ENCODE measurements at regions not wholly inside any gene's neighbourhood (a gene's known extent, or its start where the extent isn't known, plus 50 kb on each side); places are given as distances from the start of the nearest gene placed in this dataset.
"Not testable (repeated sequence)": the region's sequence is repeated elsewhere in the genome, so short reads cannot be mapped to it uniquely, and the experiment has no call there.

DNA sequence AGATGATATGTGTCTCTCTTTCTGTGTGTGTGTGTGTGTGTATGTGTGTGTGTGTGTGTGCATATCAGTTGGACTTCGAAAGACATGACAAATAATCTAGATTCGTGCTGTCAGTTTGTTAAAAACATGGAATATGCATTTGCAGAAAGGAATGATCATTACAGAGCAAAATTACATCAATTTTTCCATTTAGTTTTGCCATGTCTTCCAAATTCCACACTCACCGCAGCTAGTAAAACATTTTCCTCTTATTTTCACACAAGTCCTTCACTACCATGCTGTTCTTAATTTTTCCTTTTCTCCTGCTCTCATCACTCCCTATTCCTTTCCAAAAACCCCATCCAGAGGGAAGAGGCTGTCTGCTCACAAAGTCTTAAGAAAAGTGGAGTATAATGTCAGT, 1191.4 kb upstream of the SLC39A10 start:
- no peak for DNase-seq (ENCODE audit: low spot score)
- TF ChIP-seq, protein P1, sequence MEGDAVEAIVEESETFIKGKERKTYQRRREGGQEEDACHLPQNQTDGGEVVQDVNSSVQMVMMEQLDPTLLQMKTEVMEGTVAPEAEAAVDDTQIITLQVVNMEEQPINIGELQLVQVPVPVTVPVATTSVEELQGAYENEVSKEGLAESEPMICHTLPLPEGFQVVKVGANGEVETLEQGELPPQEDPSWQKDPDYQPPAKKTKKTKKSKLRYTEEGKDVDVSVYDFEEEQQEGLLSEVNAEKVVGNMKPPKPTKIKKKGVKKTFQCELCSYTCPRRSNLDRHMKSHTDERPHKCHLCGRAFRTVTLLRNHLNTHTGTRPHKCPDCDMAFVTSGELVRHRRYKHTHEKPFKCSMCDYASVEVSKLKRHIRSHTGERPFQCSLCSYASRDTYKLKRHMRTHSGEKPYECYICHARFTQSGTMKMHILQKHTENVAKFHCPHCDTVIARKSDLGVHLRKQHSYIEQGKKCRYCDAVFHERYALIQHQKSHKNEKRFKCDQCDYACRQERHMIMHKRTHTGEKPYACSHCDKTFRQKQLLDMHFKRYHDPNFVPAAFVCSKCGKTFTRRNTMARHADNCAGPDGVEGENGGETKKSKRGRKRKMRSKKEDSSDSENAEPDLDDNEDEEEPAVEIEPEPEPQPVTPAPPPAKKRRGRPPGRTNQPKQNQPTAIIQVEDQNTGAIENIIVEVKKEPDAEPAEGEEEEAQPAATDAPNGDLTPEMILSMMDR (IDR thresholded peaks at IDR 0.05; ENCODE audit: extremely low read depth, missing control alignments): no peak

DNA sequence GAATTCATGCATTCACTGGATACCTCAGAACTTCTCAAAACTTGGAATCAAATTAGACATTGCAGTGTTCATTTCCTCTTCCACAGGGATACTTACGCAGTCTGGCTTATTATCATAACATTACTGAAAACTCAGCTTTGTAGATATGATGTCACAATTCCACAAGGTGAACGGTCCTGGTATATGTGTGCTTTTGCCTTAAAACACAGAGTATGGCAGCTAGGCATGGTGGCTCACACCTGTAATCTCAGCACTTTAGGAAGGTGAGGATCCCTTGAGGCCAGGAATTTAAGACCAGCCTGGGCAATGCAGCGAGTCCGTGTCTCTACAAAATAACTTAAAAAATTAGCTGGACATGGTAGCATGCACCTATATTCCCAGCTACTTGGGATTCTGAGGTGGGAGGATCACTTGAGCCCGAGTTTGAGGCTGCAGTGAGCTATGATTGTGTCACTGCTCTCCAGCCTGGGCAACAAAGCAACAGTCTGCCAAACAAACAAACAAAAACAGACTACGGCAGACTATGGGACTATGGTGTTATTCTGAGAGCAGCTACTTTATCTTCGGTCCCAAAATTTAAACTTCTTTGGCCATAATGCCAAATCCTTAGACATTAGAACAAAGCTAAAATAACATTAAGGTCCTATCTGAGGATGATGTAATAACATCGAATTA, 1191.9 kb upstream of the SLC39A10 start:
- TF ChIP-seq, protein P1 (IDR thresholded peaks at IDR 0.05; ENCODE audit: extremely low read depth, missing control alignments): no peak
- DNase-seq (ENCODE audit: low spot score): no peak

DNA sequence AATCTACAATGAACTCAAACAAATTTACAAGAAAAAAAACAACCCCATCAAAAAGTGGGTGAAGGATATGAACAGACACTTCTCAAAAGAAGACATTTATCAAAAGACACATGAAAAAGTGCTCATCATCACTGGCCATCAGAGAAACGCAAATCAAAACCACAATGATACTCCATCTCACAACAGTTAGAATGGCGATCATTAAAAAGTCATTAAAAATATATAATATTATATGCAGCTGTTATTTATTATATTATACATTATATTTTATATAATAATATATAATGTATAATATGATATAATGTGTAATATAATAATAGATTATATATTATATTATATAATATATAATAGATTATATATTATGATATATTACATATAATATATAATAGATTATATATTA, 1194.1 kb upstream of the SLC39A10 start:
- not testable (repeated sequence) for DNase-seq (ENCODE audit: low spot score)

DNA sequence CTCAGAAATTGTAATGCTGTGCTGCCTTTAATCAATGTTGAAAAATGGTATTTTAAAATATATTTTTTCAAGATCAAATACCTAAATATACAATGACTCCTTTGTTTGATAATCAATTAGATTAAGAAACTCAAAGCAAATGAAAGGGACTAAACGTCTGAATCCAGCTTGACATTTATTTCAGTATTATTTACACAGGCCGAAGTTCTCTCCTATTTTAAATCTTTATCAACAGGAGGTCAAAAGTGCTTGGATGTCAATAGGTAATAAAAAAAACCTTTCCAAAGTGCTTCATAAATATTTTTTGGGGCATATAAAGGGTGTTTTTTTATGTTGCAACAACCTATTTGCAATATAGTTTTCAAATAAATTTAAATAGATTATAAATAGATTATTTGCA, 1201.7 kb upstream of the SLC39A10 start:
- no peak for DNase-seq (ENCODE audit: low spot score)
- TF ChIP-seq, protein P1 (IDR thresholded peaks at IDR 0.05; ENCODE audit: extremely low read depth, missing control alignments): no peak

DNA sequence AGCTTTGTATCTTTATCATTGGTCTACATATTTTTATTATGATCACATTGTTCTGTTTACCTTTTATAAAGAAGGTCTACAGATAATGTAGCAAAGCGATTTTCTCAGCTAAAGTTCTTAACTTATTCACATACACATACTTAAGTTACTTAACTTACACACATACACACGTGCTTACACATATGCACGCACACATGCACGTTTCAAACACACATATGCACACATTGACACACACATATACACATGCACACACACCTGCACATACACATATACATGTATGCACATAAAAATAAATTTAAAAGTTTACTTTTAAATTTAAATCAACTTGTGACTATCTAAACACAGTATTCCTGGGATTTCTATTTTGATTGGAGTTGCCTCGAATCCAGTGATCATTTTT, 1204.5 kb upstream of the SLC39A10 start:
- TF ChIP-seq, protein P1 (IDR thresholded peaks at IDR 0.05; ENCODE audit: extremely low read depth, missing control alignments): no peak
- no peak for DNase-seq (ENCODE audit: low spot score)

DNA sequence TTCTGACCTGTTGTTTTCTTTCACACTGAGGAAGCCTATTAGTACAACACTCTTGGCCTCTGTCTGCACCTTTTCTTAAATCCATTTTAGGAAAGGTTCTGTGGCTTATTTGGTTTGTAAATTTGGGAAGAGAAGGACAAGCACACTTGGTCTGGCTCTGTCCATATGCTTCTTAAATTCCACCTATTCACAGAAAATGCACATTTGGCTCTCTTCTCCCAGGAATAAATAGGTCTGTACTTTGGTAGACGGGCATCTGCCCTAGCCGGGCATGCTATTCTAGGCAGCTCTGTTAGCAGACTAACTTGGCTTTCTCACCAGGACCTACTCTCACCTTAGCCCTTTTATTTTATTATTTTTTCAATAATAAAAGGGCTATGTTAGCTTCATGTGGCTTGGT, 1211.8 kb upstream of the SLC39A10 start:
- no peak for DNase-seq (ENCODE audit: low spot score)

DNA sequence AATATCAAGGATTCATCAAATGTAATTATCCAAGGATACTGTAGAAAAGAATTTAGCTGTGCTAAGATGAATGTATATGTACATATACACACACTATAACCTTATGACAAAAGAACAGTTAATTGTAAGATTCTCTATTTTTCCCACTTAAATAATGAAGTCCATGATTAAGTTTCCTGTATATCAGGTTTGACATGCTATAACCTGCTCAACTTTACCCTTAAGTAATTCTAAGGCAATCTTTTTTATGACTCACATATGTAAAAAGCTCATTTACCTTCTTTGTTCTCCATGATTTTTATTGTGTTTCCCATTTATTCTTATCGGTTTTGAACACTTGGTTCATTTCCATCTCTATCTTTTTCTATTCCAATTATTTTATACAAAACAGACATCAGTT, 1213.1 kb upstream of the SLC39A10 start:
- DNase-seq (ENCODE audit: low spot score): no peak
- TF ChIP-seq, protein P1 (IDR thresholded peaks at IDR 0.05; ENCODE audit: extremely low read depth, missing control alignments): no peak

More for the DNA sequence above, 1211.8 kb upstream of the SLC39A10 start:
- TF ChIP-seq, protein P1 (IDR thresholded peaks at IDR 0.05; ENCODE audit: extremely low read depth, missing control alignments): no peak

DNA sequence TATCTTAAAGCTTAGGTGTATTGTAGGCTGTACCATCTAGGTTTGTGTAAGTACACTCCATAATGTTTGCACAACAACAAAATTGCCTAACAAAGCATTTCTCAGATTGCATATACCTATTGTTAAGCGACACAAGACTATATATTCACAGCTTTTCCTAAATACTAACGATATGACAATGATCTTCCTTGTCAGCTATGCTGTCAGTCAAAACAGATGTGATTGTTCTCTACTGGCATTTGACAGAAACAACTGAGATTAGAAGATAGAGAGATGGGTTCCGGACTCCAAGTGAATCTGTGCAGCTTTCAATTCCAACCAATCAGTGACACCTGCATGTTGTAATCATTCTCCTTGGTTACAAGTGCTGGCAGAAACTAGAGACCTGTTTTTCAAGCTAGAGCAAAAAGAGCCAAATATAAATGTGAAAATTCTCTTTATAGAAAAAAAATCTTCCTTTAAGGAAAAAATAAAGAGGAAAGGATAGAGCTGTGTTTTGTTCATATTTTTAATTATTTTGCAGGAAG, 1232.3 kb upstream of the SLC39A10 start:
- DNase-seq (ENCODE audit: low spot score): no peak
- TF ChIP-seq, protein P1 (IDR thresholded peaks at IDR 0.05; ENCODE audit: extremely low read depth, missing control alignments): no peak

Measured in GM20000 (cell line).